ENCODE measurements at regions not wholly inside any gene's neighbourhood (a gene's known extent, or its start where the extent isn't known, plus 50 kb on each side); places are given as distances from the start of the nearest gene placed in this dataset.

GRCh38 chr9:108178318-108178717, 677.5 kb downstream of the ACTL7B start:
- no TSS peak for BruUV-seq (replicated peaks)
- Mint-ChIP-seq H3K27ac (ENCODE audit: low read depth, unreplicated experiment) (no peak overlapping the region), H3K36me3 (ENCODE audit: insufficient read depth, unreplicated experiment) (no peaks in the 10 kb centered on the region), H3K9me3 (ENCODE audit: unreplicated experiment) (no peaks in the 10 kb centered on the region), H3K4me3 (ENCODE audit: unreplicated experiment) (no peak overlapping the region), H3K4me1 (ENCODE audit: insufficient read depth, unreplicated experiment) (peaks cover 17% of the 10 kb centered on the region), H3K27me3 (ENCODE audit: insufficient read depth, unreplicated experiment) (no peaks in the 10 kb centered on the region)
- CTCF ChIA-PET: no interaction called here
- POLR2A ChIA-PET: no interaction called here
- intact Hi-C loops (cut with micrococcal nuclease): no loop called here
- no peak for DNase-seq (ENCODE audit: unreplicated experiment)
- TF ChIP-seq CTCF (IDR thresholded peaks at IDR 0.05; ENCODE audit: unreplicated experiment): no peak

GRCh38 chr9:108168236-108168850, 678.8 kb upstream of the KLF4 start:
- Mint-ChIP-seq H3K36me3 (ENCODE audit: insufficient read depth, unreplicated experiment) (no peaks in the 10 kb centered on the region), H3K4me1 (ENCODE audit: insufficient read depth, unreplicated experiment) (peaks cover 10% of the 10 kb centered on the region), H3K27me3 (ENCODE audit: insufficient read depth, unreplicated experiment) (no peaks in the 10 kb centered on the region), H3K4me3 (ENCODE audit: unreplicated experiment) (no peak overlapping the region), H3K9me3 (ENCODE audit: unreplicated experiment) (no peaks in the 10 kb centered on the region), H3K27ac (ENCODE audit: low read depth, unreplicated experiment) (no peak overlapping the region)
- BruUV-seq (replicated peaks): no TSS peak
- CTCF ChIA-PET: interaction anchor here (0.6 kb wide), 1 partner anchor 417 kb away, joined by 3 read pairs; no protein-coding TSS in a partner anchor
- POLR2A ChIA-PET: no interaction called here
- no peak for TF ChIP-seq CTCF (IDR thresholded peaks at IDR 0.05; ENCODE audit: unreplicated experiment)
- DNase-seq (ENCODE audit: unreplicated experiment): no peak
- intact Hi-C loops (cut with micrococcal nuclease): no loop called here

- intact Hi-C loops (cut with micrococcal nuclease): no loop called here
These were observed 677.7 kb upstream of the KLF4 start for GRCh38 chr9:108167136-108167900.

More at GRCh38 chr9:108167136-108167900, 677.7 kb upstream of the KLF4 start:
- no peaks in the 10 kb centered on the region for H3K27me3 Mint-ChIP-seq (ENCODE audit: insufficient read depth, unreplicated experiment)
- H3K27ac Mint-ChIP-seq (ENCODE audit: low read depth, unreplicated experiment): no peak overlapping the region
- DNase-seq (ENCODE audit: unreplicated experiment): no peak
- no peaks in the 10 kb centered on the region for H3K9me3 Mint-ChIP-seq (ENCODE audit: unreplicated experiment)
- H3K36me3 Mint-ChIP-seq (ENCODE audit: insufficient read depth, unreplicated experiment): no peaks in the 10 kb centered on the region
- peaks cover 13% of the 10 kb centered on the region for H3K4me1 Mint-ChIP-seq (ENCODE audit: insufficient read depth, unreplicated experiment)
- no peak for TF ChIP-seq CTCF (IDR thresholded peaks at IDR 0.05; ENCODE audit: unreplicated experiment)
- CTCF ChIA-PET: no interaction called here
- BruUV-seq (replicated peaks): no TSS peak
- H3K4me3 Mint-ChIP-seq (ENCODE audit: unreplicated experiment): no peak overlapping the region
- POLR2A ChIA-PET: interaction anchor here (1.3 kb wide), 1 partner anchor 92 kb away, joined by 5 read pairs; no protein-coding TSS in a partner anchor
